Loucy (cell line): ENCODE measurements at regions not wholly inside any gene's neighbourhood (a gene's known extent, or its start where the extent isn't known, plus 50 kb on each side); places are given as distances from the start of the nearest gene placed in this dataset.

Experiments used
- H2AFZ ChIP-seq: fragments of 200-600 bp; sonication (generic); 2 replicates; pipeline ENCODE4 v1.6.0; 2016; ENCODE audit warnings: antibody characterized with exemption, mild to moderate bottlenecking, low read length, moderate library complexity
- H3F3A ChIP-seq: fragments of 200-600 bp; 2 replicates; pipeline ENCODE4 v1.6.0; 2016; ENCODE audit warnings: antibody characterized with exemption, low read depth, mild to moderate bottlenecking
- H3K27me3 ChIP-seq: fragments of 200-600 bp; sonication (generic); 2 replicates; pipeline ENCODE4 v1.6.1; 2014; ENCODE audit warnings: low read length, mild to moderate bottlenecking; ENCODE audit not compliant: insufficient read depth, poor library complexity, severe bottlenecking
- H3K36me3 ChIP-seq: fragments of 200-600 bp; sonication (generic); 2 replicates; pipeline ENCODE4 v1.6.1; 2016; ENCODE audit warnings: low read length; ENCODE audit not compliant: insufficient read depth
- H3K4me1 ChIP-seq: fragments of 200-600 bp; sonication (generic); 2 replicates; pipeline ENCODE4 v1.5.1; 2014; ENCODE audit warnings: low read length, mild to moderate bottlenecking; ENCODE audit not compliant: insufficient read depth, poor library complexity, severe bottlenecking
- H3K4me2 ChIP-seq: fragments of 200-600 bp; sonication (generic); 2 replicates; pipeline ENCODE4 v1.6.0; 2014; ENCODE audit warnings: antibody characterized with exemption, low read length, low read depth, mild to moderate bottlenecking; ENCODE audit not compliant: poor library complexity, severe bottlenecking
- H3K4me3 ChIP-seq: fragments of 200-600 bp; sonication (generic); 2 replicates; pipeline ENCODE4 v1.5.1; 2014; ENCODE audit warnings: low read length, mild to moderate bottlenecking, mixed read lengths; ENCODE audit not compliant: poor library complexity, severe bottlenecking
- H3K79me2 ChIP-seq: fragments of 200-600 bp; sonication (generic); 2 replicates; pipeline ENCODE4 v1.6.1; 2014; ENCODE audit warnings: low read length; ENCODE audit not compliant: insufficient read depth
- H3K9ac ChIP-seq: fragments of 200-600 bp; sonication (generic); 2 replicates; pipeline ENCODE4 v1.6.0; 2014; ENCODE audit warnings: mild to moderate bottlenecking, low read depth, low read length, moderate library complexity; ENCODE audit not compliant: poor library complexity, severe bottlenecking
- H3K9me2 ChIP-seq: fragments of 200-600 bp; sonication (generic); replicated peaks from 2 replicates; pipeline ENCODE4 v1.6.1; 2016; ENCODE audit warnings: low read depth, low read length, mixed read lengths
- H3K9me3 ChIP-seq: fragments of 200-600 bp; sonication (generic); 2 replicates; pipeline ENCODE4 v1.6.1; 2014; ENCODE audit warnings: mild to moderate bottlenecking, antibody characterized with exemption, low read length, low read depth; ENCODE audit not compliant: insufficient read depth
- H4K20me1 ChIP-seq: fragments of 200-600 bp; sonication (generic); 2 replicates; pipeline ENCODE4 v1.6.0; 2014; ENCODE audit warnings: antibody characterized with exemption, low read length, mild to moderate bottlenecking; ENCODE audit not compliant: insufficient read depth, poor library complexity, severe bottlenecking
- EZH2phosphoT487 ChIP-seq: fragments of 200-600 bp; IDR thresholded peaks from 2 replicates; pipeline ENCODE4 v1.6.1; 2018; ENCODE audit warnings: antibody characterized with exemption, mild to moderate bottlenecking, moderate library complexity, borderline replicate concordance
- TF ChIP-seq, protein P1 (sequence below): fragments of 200-600 bp; sonication (generic); conservative IDR thresholded peaks from 2 replicates; pipeline ENCODE4 v1.5.1; 2014; ENCODE audit warnings: mild to moderate bottlenecking, antibody characterized with exemption, low read length

DNA sequence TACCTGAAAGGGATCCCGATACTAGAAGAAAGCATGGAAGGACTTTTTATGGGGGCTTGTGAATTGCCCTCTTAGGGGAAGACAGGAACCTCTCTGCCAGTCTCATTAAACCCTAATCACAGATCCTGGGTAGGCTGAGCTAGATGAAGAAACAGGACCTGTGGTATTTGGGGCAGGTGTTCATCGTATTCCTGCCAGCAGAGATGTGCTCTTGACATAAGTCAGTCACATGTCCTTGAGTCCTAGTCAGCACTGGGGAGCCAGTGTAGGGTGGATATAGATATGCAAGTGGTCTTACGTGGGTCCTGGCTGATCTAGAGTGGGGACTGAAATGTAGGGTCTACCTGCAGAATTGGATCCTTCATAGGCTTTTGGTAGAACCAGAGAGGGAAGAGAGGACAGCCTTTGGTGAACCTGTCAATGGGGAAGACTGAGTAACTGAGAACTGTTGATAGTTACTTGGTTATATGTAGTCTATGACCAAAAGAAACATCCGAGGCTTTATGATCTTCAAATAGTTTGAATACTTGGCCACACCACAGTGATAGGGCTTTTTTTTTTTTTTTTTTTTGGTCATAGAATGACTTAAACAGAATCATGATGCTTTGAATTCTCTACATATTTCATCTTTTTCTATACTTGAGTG lies 63.5 kb upstream of the WDR1 start:
- Histone ChIP-seq H3K4me1 (peaks cover 67% of the 10 kb centered on the region), H3K9ac (peak overlapping the region; percentile 52), H3K27me3 (no peaks in the 10 kb centered on the region), H3K4me2 (peak overlapping the region; percentile 75), H3K79me2 (no peaks in the 10 kb centered on the region), H3K36me3 (no peaks in the 10 kb centered on the region), H3K9me2 (no peaks in the 10 kb centered on the region), H3K9me3 (no peaks in the 10 kb centered on the region), H3F3A (0 out of 2 replicates have a peak, but pooled peaks cover 4% of the 10 kb centered on the region), H2AFZ (no peak overlapping the region), H3K4me3 (peak overlapping the region; percentile 54), H4K20me1 (no peaks in the 10 kb centered on the region)
- TF ChIP-seq EZH2phosphoT487 = no peak
- TF ChIP-seq, protein P1, sequence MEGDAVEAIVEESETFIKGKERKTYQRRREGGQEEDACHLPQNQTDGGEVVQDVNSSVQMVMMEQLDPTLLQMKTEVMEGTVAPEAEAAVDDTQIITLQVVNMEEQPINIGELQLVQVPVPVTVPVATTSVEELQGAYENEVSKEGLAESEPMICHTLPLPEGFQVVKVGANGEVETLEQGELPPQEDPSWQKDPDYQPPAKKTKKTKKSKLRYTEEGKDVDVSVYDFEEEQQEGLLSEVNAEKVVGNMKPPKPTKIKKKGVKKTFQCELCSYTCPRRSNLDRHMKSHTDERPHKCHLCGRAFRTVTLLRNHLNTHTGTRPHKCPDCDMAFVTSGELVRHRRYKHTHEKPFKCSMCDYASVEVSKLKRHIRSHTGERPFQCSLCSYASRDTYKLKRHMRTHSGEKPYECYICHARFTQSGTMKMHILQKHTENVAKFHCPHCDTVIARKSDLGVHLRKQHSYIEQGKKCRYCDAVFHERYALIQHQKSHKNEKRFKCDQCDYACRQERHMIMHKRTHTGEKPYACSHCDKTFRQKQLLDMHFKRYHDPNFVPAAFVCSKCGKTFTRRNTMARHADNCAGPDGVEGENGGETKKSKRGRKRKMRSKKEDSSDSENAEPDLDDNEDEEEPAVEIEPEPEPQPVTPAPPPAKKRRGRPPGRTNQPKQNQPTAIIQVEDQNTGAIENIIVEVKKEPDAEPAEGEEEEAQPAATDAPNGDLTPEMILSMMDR = no peak

GRCh38 chr4:10178763-10179162 lies 62.2 kb upstream of the WDR1 start:
- Histone ChIP-seq H3K27me3 (no peaks in the 10 kb centered on the region), H3K4me3 (no peak overlapping the region), H3K79me2 (no peaks in the 10 kb centered on the region), H3K4me2 (no peak overlapping the region), H3K9me3 (no peaks in the 10 kb centered on the region), H2AFZ (no peak overlapping the region), H4K20me1 (no peaks in the 10 kb centered on the region), H3K4me1 (peaks cover 61% of the 10 kb centered on the region), H3K9ac (no peak overlapping the region), H3K36me3 (no peaks in the 10 kb centered on the region), H3F3A (0 out of 2 replicates have a peak, but pooled peaks cover 4% of the 10 kb centered on the region), H3K9me2 (no peaks in the 10 kb centered on the region)
- TF ChIP-seq, protein P1 = no peak
- no peak for TF ChIP-seq EZH2phosphoT487

DNA sequence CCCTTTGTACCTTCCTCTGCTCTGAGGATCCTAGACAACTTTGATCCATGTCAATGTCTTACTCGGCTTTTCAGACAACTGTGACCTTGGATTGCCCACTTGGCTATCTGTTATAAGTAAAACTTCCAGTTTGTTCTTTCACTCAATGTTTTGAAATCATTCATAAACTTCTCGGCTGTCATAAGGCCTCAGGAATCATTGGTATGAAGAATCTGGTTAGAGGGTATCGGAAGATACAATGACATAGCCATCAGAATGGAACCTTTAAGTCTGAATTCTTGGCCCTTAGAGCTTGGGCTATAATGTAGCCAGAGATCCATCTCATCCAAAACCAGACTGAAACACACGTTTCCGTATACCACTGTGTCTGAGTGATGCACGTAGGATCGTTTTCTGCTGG lies 59.0 kb upstream of the WDR1 start:
- Histone ChIP-seq H4K20me1 (no peaks in the 10 kb centered on the region), H3K9me2 (no peaks in the 10 kb centered on the region), H3K4me2 (no peak overlapping the region), H3F3A (no peaks in the 10 kb centered on the region), H3K79me2 (no peaks in the 10 kb centered on the region), H3K9me3 (no peaks in the 10 kb centered on the region), H3K4me1 (peaks cover 59% of the 10 kb centered on the region), H3K9ac (no peak overlapping the region), H3K36me3 (no peaks in the 10 kb centered on the region), H2AFZ (no peak overlapping the region), H3K27me3 (no peaks in the 10 kb centered on the region), H3K4me3 (no peak overlapping the region)
- no peak for TF ChIP-seq EZH2phosphoT487
- TF ChIP-seq, protein P1 = no peak
